ENCODE measurements at regions not wholly inside any gene's neighbourhood (a gene's known extent, or its start where the extent isn't known, plus 50 kb on each side); places are given as distances from the start of the nearest gene placed in this dataset.
"Not testable (repeated sequence)": the region's sequence is repeated elsewhere in the genome, so short reads cannot be mapped to it uniquely, and the experiment has no call there.

- CTCF ChIA-PET, result no interaction called here
- DNase-seq, result no peak
- intact Hi-C loops (cut with micrococcal nuclease; ENCODE audit: unreplicated experiment), result no loop called here
- no peak overlapping the region for H3K27ac Mint-ChIP-seq (ENCODE audit: unreplicated experiment)
- no peaks in the 10 kb centered on the region for H3K27me3 Mint-ChIP-seq (ENCODE audit: unreplicated experiment)
- H3K4me1 Mint-ChIP-seq (ENCODE audit: low read depth, unreplicated experiment), result no peaks in the 10 kb centered on the region
- no peak overlapping the region for H3K4me3 Mint-ChIP-seq (ENCODE audit: low read depth, unreplicated experiment)
- H3K9me3 Mint-ChIP-seq (ENCODE audit: low read depth, unreplicated experiment), result peaks cover 5% of the 10 kb centered on the region
- TF ChIP-seq CTCF (IDR thresholded peaks at IDR 0.05; ENCODE audit: unreplicated experiment), result no peak
- no peaks in the 10 kb centered on the region for H3K36me3 Mint-ChIP-seq (ENCODE audit: insufficient read depth, unreplicated experiment)
- no TSS peak for BruUV-seq (replicated peaks)
These were observed 548.9 kb upstream of the ADGRB3 start for GRCh38 chr6:68086199-68086598.

- CTCF ChIA-PET, result interaction anchor here (0.6 kb wide), 1 partner anchor 22 kb away, joined by 8 read pairs; no protein-coding TSS in a partner anchor
- H3K4me1 Mint-ChIP-seq (ENCODE audit: low read depth, unreplicated experiment); H3K36me3 Mint-ChIP-seq (ENCODE audit: insufficient read depth, unreplicated experiment); DNase-seq; H3K4me3 Mint-ChIP-seq (ENCODE audit: low read depth, unreplicated experiment); H3K27ac Mint-ChIP-seq (ENCODE audit: unreplicated experiment); intact Hi-C loops (cut with micrococcal nuclease; ENCODE audit: unreplicated experiment); BruUV-seq (replicated peaks); H3K9me3 Mint-ChIP-seq (ENCODE audit: low read depth, unreplicated experiment); H3K27me3 Mint-ChIP-seq (ENCODE audit: unreplicated experiment): not testable (repeated sequence)
These were observed 549.5 kb upstream of the ADGRB3 start for GRCh38 chr6:68085599-68085998.

GRCh38 chr6:68082086-68082485 lies 553.0 kb upstream of the ADGRB3 start:
- CTCF ChIA-PET, result interaction anchor here (0.7 kb wide), 1 partner anchor 868 kb away, joined by 3 read pairs; no protein-coding TSS in a partner anchor
- no TSS peak for BruUV-seq (replicated peaks)
- H3K9me3 Mint-ChIP-seq (ENCODE audit: low read depth, unreplicated experiment), result peaks cover 4% of the 10 kb centered on the region
- no peak for DNase-seq
- H3K27ac Mint-ChIP-seq (ENCODE audit: unreplicated experiment), result no peak overlapping the region
- intact Hi-C loops (cut with micrococcal nuclease; ENCODE audit: unreplicated experiment), result no loop called here
- no peak for TF ChIP-seq CTCF (IDR thresholded peaks at IDR 0.05; ENCODE audit: unreplicated experiment)
- no peak overlapping the region for H3K4me3 Mint-ChIP-seq (ENCODE audit: low read depth, unreplicated experiment)
- no peaks in the 10 kb centered on the region for H3K36me3 Mint-ChIP-seq (ENCODE audit: insufficient read depth, unreplicated experiment)
- H3K4me1 Mint-ChIP-seq (ENCODE audit: low read depth, unreplicated experiment), result no peaks in the 10 kb centered on the region
- no peaks in the 10 kb centered on the region for H3K27me3 Mint-ChIP-seq (ENCODE audit: unreplicated experiment)

- no peaks in the 10 kb centered on the region for H3K4me1 Mint-ChIP-seq (ENCODE audit: low read depth, unreplicated experiment)
- BruUV-seq (replicated peaks), result no TSS peak
- CTCF ChIA-PET, result interaction anchor here (0.7 kb wide), 1 partner anchor 25 kb away, joined by 5 read pairs; no protein-coding TSS in a partner anchor
- no peak overlapping the region for H3K27ac Mint-ChIP-seq (ENCODE audit: unreplicated experiment)
- DNase-seq, result no peak
- intact Hi-C loops (cut with micrococcal nuclease; ENCODE audit: unreplicated experiment), result no loop called here
- H3K36me3 Mint-ChIP-seq (ENCODE audit: insufficient read depth, unreplicated experiment), result no peaks in the 10 kb centered on the region
- H3K27me3 Mint-ChIP-seq (ENCODE audit: unreplicated experiment), result no peaks in the 10 kb centered on the region
- H3K4me3 Mint-ChIP-seq (ENCODE audit: low read depth, unreplicated experiment), result no peak overlapping the region
- H3K9me3 Mint-ChIP-seq (ENCODE audit: low read depth, unreplicated experiment), result peaks cover 4% of the 10 kb centered on the region
- TF ChIP-seq CTCF (IDR thresholded peaks at IDR 0.05; ENCODE audit: unreplicated experiment), result no peak
These were observed 555.0 kb upstream of the ADGRB3 start for GRCh38 chr6:68080074-68080473.

- no peaks in the 10 kb centered on the region for H3K27me3 Mint-ChIP-seq (ENCODE audit: unreplicated experiment)
- H3K9me3 Mint-ChIP-seq (ENCODE audit: low read depth, unreplicated experiment), result peaks cover 10% of the 10 kb centered on the region
- DNase-seq, result no peak
- no peak overlapping the region for H3K27ac Mint-ChIP-seq (ENCODE audit: unreplicated experiment)
- H3K4me3 Mint-ChIP-seq (ENCODE audit: low read depth, unreplicated experiment), result no peak overlapping the region
- no peak for TF ChIP-seq CTCF (IDR thresholded peaks at IDR 0.05; ENCODE audit: unreplicated experiment)
- intact Hi-C loops (cut with micrococcal nuclease; ENCODE audit: unreplicated experiment), result no loop called here
- H3K4me1 Mint-ChIP-seq (ENCODE audit: low read depth, unreplicated experiment), result no peaks in the 10 kb centered on the region
- no peaks in the 10 kb centered on the region for H3K36me3 Mint-ChIP-seq (ENCODE audit: insufficient read depth, unreplicated experiment)
- BruUV-seq (replicated peaks), result no TSS peak
- CTCF ChIA-PET, result interaction anchor here (0.5 kb wide), 1 partner anchor 890 kb away, joined by 3 read pairs; no protein-coding TSS in a partner anchor
These were observed 557.4 kb upstream of the ADGRB3 start for GRCh38 chr6:68077661-68078060.

Data from Calu3 (cell line).